Stimulated activated CD8-positive, alpha-beta memory T cell treated with anti-CD3 and anti-CD28 coated beads, Interleukin-7, amount 100 ng/mL, for 1 hour (primary cell): ENCODE measurements at regions not wholly inside any gene's neighbourhood (a gene's known extent, or its start where the extent isn't known, plus 50 kb on each side); places are given as distances from the start of the nearest gene placed in this dataset.
"Not testable (repeated sequence)": the region's sequence is repeated elsewhere in the genome, so short reads cannot be mapped to it uniquely, and the experiment has no call there.

Experiments
- DNase-seq, 2 donors: peaks; one replicate each; pipeline ENCODE4 v3.0.0-alpha.2; 2020; ENCODE audit warnings: low read depth in 2 of 2

DNA sequence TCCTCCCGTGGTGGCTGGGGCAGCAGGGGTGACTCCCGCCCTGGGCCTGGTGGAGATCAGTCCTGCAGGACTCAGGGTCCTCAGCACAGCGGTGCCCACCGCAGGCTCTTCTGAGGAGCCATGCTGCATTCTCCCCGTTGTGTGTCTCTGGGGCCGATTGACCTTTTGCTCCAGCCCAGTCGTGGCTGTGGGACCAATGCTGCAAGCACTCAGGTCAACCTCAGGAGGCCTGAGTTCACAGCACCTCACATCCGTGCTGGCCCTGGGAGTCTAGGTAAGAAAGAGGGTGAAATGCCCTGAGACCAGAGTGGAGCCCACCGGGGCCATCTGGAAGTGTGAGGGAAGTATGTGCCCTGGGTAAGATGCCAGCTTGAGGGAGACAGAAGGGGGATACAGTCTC lies 316.1 kb upstream of the B3GAT1 start:
- DNase-seq = no peak

DNA sequence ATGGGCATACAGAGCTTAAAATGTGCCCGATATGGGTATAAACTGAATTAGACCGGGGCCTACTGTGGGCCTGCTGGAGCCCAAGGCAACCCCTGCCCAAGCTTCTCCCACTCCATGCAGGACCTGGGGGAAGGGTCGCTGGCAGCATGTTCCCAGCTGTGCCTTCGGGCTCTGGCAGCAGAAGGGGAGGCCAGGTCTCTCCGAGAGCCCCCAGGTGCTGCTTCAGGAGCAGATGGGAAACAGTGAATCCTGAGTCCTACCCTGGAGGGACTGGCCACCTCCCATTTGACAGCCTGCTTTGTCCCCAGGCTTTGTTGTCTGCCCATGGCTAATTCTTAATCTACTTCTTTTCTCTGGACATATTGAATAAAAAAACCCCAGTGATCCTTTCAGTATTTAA lies 315.6 kb upstream of the B3GAT1 start:
- DNase-seq = no peak

DNA sequence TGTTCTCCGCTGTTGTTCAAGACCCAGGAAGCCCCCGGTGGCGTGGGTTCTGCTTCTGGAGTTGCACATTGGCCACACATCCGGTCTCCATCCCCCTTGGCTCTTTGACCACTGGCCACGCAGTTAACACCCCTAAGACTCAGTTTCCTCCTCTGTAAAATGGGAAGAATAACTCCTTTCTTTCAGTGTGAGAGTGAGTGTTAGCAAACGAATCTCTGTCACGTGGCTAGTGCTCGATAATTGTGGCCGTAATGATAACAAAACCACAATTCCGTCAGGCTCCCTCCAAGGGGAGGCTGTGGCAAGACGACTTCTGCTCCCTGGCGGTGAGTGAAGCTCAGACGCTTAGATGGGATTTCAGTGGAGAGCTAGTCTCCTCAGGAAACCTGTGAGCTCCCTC lies 315.2 kb upstream of the B3GAT1 start:
- DNase-seq = no peak

DNA sequence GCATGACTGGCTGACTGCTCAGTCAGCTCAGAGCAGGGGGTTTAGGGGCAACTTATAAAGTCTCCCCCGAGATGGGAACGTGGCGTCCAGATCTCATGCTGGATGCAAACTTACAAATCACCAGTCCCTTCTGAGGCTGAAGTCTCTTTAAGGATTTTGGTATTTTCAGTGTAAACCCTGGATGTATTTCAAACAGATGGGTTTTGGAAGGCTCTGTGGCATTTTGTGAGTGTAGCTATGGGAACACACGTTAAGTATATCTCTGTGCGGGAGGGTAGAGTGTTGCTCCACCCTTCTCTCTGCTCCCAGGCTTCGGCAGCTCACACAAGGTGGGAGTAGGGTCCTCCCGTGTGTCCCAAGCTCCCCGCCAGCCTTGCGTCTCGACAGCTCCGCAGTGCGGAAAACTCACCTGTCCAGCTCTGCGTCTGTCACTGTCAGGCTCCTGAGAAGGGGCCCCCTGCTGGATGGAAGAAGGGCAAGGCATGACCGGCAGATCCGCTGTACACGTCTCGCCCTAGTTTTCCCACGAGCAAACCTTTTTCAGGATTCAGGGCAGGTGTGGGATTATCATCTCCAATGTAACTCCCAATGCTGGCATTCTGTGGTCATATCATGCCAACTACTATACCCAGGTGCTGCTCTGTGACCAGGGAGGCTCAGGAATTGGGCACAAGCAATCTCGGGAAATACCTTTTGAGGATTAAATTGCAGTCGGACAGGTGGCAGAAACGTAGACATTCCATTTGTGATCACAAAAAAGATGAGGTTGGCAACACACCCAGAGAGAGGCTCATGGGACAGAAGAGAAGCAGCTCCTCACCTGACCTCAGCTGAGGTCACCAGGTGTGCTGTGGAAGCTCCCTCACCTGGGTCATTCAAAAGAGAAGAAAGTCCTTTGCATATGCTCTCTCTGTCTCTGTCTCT lies 313.9 kb upstream of the B3GAT1 start:
- DNase-seq = no peak

DNA sequence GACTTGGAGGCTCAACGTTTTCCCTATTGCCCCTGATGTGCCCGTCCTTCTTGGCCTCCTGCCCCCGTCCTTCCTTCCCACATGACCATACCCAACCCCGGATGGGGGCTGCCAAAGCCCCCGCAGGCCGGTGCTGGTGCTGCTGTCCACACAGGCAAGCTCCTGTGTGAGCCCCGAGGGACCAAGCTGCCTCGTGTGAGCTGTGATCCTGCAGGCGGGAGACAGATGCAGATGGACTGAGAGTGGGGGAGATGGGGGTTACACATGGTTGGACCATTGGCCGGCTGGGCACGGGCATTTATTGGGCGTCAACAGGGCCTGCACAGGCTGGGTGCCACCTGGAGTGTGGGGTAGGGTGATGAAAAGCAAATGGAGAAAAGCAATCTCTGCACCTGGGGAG lies 313.2 kb upstream of the B3GAT1 start:
- DNase-seq = no peak

DNA sequence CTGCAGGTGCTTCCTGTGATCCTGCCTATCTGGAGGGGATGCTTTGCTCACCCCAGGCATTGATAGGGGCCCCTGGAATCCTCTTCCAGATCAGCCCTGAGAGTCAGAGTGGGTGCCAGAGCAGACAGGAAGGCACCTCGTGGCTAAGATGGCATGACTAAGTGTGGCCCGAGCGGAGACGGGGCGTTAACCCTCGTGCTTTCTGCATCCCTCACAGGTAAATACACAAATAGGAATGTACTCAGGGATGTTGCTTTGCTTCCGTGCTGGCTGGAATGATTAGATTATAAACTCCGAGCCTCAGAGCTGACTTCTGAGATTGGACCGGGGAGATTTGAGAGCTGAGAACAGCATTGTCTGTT lies 312.7 kb upstream of the B3GAT1 start:
- DNase-seq = no peak

DNA sequence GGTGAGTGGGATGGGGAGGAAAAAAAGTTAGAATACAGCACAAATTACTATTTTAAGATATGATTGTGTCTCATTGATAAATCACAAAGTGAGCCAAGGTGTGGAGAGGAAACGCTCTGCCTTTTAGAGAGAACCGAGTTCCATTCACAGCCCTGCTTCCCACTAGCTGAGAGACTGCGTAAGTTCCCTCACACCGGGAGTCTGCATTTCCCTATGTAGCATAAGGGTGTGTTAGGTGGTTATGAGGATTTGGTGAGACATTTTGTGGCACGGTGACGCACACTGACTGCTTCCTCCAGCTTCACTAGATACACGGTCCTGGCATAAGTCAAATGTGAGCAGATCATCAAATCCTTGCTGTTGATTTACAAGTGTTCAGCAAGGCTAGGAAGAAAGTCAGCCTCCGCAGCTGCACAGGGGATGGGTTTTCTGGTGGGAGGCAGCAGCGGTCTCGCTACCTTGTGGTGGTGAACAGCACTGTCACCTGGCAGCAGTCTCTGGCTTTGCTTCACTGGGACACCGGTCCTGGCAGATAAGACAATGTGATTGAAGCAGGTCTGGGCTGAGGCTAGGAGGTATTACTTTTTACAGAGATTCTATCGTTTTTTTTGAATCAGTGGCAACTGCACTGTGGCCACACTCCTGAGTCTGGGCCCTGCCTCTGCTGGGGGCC lies 312.2 kb upstream of the B3GAT1 start:
- no peak for DNase-seq

DNA sequence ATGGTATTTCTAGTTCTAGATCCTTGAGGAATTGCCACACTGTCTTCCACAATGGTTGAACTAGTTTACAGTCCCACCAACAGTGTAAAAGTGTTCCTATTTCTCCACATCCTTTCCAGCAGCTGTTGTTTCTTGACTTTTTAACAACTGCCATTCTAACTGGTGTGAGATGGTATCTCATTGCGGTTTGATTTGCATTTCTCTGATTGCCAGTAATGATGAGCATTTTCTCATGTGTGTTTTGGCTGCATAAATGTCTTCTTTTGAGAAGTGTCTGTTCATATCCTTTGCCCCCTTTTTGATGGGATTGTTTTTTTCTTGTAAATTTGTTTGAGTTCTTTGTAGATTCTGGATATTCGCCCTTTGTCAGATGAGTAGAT lies 308.6 kb upstream of the B3GAT1 start:
- not testable (repeated sequence) for DNase-seq

DNA sequence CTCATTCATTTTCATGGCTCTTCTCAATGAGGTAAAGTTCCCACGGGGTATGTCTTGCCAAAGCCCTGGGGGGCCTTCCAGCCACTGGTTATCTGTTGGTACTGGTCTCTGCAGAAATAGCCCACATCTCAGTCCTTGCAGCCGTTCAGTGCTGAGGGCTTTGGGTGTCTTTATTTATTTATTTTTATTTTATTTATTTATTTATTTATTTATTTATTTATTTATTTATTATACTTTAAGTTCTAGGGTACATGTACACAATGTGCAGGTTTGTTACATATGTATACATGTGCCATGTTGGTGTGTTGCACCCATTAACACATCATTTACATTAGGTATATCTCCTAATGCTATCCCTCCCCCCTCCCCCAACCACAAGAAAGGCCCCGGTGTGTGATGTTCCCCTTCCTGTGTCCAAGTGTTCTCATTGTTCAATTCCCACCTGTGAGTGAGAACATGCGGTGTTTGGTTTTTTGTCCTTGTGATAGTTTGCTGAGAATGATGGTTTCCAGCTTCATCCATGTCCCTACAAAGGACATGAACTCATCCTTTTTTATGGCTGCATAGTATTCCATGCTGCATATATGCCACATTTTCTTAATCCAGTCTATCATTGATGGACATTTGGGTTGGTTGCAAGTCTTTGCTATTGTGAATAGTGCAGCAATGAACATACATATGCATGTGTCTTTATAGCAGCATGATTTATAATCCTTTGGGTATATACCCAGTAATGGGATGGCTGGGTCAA lies 308.1 kb upstream of the B3GAT1 start:
- DNase-seq = not testable (repeated sequence)

DNA sequence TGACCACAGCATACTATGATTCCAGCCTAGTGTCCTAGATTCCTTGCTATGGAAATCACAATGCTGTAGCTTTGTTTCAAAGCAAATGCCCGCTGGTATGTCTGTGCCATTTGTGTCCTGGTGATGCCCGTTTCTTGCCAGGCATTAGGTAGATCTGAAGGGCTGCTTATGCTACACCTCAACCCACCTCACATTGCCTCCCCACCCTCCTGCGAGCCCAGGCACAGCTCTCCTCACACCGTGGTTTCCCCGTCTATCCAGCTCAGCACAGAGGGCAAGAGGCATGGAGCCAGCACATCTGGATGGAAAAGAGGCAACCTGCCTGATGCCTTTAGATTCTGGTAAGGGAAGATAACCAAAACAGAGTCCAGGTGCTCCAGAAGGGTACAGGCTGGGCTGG lies 307.4 kb upstream of the B3GAT1 start:
- DNase-seq = no peak

DNA sequence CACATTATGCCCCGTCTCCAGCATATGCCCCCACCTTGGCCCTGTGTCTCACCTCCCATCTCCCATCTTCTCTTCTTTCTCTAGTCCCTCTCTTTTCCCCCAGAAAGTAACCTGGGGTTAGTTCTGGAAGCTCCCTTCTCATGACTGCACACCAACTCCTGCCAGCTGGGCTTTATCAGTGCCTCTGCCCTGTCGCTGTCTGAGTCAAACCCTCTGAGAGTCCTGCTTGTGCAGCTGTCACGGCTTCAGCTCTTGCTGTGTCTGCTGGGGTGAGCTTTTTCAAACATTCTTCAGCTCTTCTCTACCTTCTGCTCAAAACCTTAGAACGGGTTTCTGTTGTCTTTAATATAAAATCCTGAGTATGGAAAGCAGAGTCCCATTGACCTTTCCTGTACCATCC lies 304.5 kb upstream of the B3GAT1 start:
- no peak for DNase-seq

DNA sequence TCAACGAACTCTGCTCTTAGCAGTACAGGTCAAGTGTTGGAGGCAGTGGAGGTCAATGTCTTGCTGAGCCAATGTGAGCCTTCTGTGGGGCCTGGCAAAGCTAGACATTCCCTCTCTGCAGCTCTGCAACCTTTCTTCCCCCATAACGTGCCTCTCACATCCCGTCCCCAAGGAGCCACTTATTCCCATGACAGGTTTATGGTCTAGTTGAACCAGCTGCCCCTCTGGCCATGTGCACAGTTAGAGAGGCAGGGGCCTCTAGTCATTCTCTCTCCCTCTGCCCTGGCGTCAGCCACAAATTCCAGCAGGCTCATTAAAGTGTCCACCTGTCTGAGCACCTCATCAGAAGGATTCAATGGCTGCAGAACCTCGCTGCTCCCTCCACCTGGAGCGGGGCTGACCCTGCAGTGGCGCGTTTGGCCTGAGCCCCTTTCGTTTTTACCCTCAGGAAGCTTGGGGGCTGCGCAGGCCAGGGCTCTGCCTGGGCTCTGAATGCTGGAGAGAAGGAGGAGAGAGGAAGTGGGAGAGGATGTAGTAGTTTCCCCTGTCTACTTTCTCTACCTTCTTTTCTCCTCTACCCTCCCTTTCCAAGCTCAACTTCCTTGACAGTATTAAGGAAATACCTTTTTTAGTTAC lies 302.1 kb upstream of the B3GAT1 start:
- DNase-seq = no peak

DNA sequence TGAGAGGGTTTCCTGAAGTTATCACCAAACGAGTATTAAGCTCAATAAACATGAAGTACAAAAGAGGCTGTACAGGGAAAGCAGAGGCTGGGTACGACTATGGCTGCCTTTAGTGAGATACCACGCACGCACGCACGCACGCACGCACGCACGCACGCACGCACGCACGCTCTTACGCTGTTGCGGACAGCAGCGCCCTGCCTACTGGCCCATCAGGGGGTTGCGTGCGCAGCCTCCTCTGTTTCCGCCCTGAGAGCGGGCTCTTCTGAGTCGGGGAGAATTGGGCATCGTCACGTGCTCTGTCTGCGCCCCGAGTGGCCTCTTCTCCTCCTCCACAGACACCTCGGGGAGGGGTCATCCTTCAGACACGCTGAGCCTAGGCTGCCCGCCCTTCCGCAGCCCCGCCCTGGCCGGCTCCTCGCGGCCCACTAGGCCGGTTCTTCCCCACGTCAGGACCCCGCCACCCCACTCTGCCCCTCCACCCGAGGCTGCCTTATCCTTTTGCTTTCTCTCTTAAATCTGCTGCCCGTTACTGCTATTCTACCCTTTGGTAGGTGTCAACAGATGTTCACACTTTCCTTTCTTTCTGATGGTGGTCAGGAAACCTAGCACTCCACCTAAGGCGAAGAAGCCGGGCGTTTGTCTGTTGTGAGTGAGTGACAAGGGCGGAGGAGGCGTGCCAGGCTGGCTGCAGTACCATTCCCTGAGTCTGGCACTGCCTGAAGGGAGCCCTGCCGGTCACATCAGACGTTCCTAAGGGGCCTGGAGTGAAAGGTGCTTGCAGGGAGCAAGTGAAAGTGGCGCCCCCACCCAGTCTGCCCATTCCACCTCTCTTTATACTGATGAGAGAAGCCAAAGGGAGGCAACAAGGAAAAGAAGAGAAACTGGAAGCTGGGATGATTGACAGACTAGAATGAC lies 300.4 kb upstream of the B3GAT1 start:
- DNase-seq = no peak

DNA sequence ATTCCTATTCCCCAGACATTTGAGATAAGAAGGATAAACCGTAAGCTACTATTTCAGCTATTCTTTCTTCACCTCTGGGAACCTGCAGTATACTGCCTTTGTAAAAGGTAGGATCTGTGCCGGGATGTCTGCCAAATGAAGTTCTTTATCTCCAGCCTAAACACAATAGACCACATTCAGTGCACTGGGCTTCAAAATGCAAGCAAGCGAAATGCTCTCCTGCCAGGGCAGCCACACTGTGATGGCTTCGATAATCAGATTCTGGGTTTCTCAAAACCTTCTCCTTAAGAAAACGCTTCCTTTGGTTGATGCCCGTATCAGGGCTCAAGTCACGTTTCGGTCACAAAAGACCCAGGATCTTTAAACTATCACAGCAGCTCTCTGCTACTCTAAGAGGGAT lies 299.5 kb upstream of the B3GAT1 start:
- no peak for DNase-seq

DNA sequence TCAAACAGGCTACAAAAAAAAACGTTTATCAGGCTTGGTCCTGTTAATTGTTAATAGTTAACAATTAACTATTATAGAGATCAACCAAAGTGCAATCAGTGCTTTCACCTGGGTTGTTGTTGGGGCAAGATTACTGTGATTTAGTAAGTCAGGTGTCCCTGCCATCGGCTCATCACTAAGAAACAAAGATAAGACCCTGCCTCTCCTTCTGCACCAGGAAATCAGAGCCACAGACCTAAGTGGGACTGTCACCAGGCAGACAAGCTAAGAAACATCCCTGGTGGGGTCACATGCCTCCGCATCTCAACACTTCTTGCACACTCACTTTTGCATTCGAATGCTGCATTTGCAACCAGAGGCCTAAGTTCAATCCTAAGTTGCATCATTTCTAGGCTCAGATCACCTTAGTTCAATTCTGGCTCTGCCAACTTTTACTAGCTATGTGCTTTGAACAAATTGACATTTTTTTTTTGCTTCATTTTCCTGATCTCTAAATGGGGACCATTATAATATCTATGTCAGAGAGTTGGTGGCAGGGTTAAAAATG lies 298.9 kb upstream of the B3GAT1 start:
- no peak for DNase-seq

DNA sequence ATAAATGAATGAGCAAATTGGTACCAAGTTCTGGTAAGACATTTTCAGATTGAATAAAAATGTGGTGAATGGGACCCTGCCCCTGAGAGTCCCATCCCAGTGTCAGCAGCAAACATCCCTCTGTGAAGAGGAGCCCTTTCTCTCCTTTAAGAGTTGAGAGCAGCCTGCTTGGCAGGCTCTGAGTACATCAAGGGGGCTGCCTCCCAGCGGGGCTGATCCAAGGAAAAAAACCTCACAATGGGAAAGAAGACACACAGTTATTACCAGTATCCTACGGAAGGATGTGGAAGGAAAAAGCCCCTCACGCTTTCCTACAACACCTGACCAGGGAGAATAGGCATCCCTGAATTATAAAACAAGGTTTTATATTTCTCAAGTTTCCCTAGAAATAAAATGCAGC lies 293.8 kb upstream of the B3GAT1 start:
- DNase-seq = no peak

DNA sequence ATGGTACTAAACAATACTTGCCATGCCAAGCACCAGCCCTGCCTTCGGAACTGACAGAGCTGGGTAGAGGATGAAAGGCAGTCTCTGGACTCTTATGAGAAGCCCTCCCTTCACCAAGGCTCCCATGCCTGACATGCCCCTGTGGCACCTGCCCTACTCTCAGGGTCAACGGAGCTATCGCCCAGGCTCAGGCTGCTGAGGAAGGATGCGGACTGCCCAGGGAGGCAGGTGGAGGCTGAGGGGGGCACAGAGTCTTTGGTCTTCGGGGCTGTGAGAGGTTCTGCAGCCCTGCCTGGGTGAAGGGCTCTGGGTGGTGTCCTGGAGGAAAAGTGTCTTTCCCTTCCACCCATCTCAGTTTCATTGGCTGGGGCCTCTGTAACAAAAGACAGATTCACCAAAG lies 290.8 kb upstream of the B3GAT1 start:
- DNase-seq = no peak

DNA sequence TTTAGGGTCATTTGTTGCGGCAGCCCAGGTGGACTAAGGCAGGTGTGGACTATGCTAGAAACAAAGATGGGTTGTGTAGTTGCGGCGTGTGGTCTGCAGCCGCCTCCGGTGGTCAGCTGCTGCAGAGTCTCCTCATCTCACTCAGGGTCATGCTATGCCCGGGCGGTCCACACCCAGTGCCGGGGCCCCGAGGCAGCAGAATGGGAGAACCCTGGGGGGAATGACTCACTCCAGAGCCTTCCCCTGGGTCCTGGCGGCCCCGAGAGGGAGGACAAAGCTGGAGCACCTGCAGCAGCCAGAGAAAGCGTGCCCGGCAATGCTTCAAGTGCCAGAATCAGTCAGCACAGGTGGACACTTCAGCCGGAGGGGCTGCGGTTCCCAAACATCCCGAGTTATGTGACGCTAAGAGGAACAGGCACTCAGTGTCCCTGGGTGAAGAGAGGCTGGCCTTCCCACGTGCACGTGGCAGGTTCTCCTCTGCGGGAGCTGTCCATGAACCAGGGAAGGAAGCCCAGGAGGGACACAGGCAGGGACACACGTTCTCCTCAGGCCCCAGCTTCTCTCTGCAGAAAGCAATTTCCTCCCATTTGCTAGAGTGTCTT lies 289.6 kb upstream of the B3GAT1 start:
- no peak for DNase-seq

DNA sequence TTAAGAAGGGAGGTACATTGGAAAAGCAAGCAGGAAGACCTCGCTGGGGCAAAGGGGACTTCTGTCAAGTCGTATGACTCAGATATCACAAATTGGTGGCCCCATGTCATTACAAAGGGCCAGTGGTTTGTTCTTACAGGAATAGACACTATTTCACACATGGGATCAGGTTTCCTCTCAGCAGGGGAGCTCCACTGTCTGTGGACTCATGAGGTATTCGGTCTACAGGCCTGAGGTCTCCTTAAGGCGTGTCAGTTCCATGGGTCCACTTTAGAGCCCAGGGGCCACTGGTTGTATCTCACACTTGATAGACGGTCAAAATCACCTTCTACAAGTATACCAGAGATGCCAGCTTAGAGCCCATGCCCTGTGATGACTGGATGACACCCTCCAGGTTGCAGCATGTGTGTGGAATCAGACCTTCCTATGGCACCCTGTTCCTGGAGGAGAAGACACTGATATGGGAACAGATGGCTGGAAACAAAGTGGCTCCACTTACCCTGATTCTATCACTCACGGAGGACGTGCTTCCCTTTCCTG lies 288.1 kb upstream of the B3GAT1 start:
- no peak for DNase-seq

DNA sequence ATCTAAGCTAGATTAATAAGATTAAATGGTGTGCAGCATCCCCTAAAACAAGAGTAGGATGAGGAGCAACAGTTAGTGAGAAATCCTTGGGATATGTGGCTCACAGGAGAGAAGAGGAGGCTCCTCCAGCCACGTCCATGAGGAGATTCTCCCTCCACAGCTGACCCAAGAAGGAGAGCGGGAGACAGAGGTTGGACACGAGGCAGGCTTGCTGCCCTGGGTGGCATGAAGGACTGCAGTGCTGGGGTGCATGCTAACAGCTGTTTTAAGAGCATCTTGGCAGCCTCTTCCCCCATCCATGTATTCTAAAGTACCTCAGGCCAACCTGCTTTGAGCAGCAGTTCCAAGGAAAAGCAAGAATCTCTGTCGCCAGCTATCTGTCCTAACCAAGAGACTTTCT lies 284.4 kb upstream of the B3GAT1 start:
- DNase-seq = no peak
